ENCODE measurements at regions not wholly inside any gene's neighbourhood (a gene's known extent, or its start where the extent isn't known, plus 50 kb on each side); places are given as distances from the start of the nearest gene placed in this dataset.

DNA sequence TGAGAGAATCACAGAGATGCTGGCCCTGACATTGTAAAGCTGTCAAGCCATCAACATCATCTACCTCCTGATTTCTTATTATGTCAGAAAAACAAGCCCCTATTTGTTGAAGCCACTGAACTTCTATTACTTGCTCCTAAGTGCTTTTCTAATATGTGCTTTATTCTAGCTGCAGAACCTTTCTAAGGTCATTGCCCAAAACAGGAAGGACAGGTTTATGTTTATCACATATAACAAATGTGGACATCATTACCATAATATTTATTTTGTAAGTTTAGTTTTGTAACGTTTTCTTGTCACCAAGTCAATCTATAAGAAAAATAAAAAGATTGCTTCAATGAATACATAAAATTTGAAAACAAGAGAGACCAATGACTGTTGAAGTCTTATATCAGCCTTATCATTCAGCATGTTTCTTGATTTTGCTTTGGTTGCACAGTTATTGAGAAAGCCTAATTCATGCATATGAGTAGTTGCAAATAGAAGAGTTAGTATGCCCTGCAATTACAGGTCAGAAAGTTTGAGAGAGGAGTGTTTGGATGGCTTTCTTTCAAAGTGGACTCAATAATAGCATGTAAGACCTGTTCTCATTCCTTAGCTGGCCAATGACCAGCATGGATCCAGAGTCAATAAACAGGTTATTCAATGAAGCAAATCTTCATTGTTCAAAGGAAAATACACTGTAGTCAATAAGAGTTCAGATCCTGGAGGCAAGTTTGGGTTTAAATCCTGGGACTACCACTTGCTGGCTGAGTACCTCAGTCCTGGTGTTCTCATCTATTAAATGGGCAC lies 84.1 kb downstream of the MAB21L3 start:
- TF ChIP-seq POLR2AphosphoS5 (IDR thresholded peaks at IDR 0.05; ENCODE audit: low read depth, low read length) (no peak), POLR2A (IDR thresholded peaks at IDR 0.05; ENCODE audit: low read depth, low read length) (no peak), TAF1 (IDR thresholded peaks at IDR 0.05; ENCODE audit: borderline replicate concordance, low read depth, low read length) (no peak)

Measured in GM12892 (cell line).